Stimulated activated CD4-positive, alpha-beta T cell treated with anti-CD3 and anti-CD28 coated beads, Interleukin-4, amount 100 ng/mL, for 1 hour (primary cell): ENCODE measurements at regions not wholly inside any gene's neighbourhood (a gene's known extent, or its start where the extent isn't known, plus 50 kb on each side); places are given as distances from the start of the nearest gene placed in this dataset.
"Not testable (repeated sequence)": the region's sequence is repeated elsewhere in the genome, so short reads cannot be mapped to it uniquely, and the experiment has no call there.

Experiments
- DNase-seq: peaks from one replicate; pipeline ENCODE4 v3.0.0-alpha.2; 2020

DNA sequence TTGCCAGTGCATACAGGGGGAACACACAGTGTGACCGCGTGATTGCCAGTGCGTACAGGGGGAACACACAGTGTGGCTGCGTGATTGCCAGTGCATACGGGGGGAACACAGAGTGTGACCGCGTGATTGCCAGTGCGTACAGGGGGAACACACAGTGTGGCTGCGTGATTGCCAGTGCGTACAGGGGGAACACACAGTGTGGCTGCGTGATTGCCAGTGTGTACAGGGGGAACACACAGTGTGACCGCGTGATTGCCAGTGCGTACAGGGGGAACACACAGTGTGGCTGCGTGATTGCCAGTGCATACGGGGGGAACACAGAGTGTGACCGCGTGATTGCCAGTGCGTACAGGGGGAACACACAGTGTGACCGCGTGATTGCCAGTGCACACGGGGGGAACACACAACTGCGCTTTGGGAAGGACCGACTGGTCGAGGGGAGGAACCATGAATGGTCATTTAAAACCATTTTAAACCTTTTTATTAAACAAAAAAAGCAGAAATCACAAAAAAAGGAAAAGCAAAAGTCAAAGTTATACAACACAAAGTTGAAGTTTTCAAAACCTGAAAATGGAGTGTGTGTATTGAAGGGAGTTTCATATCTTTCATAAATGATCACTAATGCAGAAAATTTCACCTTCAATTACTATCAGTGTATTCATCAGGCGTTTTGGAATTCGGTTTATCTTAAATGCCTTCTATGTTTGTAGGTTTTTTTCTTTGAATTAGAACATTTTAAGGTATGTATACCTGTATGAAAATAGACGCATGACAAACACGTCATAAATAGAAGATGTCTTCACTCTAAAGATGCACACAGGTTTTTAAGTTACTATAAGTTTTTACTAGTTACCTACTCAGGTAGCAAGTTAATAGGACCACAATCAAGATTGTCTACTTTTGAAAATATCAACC, 141.0 kb downstream of the RTP5 start:
- not testable (repeated sequence) for DNase-seq

DNA sequence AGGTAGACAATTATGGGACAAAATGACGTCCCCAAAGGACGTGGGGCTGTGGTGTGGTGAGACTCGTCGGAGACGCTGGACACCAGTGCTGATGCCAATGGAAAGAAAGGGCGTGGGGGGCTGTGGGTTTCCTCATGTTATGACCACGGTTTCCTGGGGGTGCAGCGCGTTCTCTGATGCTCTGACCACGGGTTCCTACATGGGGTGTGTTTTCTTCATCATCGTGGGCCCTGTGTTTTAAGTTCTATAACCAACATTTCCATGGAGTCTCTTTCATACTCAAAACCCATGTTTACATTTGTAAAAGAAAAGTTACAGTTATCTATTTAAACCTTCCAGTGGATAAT, 141.6 kb downstream of the RTP5 start:
- no peak for DNase-seq

DNA sequence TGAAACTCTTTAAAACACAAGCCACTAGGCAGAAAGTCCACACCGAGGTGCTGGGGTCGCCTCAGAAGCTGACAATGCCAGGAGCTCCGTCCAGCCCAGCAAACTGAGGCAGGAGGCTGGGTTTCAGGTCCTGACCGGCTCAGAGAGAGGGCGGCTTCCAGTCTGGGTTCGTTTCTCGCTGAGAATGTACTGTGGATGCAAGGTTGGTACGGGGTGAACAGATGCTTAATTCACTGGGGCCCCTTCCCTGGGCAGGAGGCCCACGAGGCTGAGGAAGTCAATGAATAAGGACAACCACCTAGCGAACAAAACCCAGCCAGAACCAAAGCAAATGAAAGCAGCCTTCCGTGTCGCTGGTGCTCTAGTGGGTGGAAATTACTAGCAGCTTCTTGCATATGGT, 142.0 kb downstream of the RTP5 start:
- no peak for DNase-seq

DNA sequence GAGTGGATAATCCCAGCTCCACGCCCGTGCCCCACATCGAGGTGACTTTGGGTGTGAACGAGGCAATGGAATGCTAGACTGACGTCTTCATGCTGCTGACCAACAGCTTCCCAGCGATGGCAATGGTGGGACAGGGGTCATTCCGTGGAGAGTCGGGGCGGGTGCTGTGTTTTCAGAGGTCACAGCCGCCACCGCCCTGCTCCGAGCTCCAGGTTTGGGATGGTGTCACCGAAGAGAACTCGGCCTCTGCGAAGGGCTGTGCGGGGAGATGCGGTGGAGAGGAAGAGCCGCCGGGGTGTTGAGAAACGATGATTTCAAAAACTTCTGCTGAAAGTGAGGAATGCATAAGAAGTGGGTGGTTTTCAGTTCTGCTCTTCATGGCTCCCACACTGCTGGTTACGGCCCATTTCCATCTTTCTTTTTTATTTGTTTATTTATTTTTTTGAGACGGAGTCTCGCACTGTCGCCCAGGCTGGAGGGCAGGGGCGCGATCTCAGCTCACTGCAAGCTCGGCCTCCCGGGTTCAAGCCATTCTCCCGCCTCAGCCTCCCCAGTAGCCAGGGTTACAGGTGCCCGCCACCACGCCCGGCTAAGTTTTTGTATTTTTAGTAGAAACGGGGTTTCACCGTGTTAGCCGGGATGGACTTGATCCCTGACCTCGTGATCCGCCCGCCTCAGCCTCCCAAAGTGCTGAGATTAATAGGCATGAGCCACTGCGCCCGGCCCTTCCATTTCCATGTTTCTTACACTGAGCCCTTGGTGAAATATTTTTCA, 142.6 kb downstream of the RTP5 start:
- DNase-seq: no peak

DNA sequence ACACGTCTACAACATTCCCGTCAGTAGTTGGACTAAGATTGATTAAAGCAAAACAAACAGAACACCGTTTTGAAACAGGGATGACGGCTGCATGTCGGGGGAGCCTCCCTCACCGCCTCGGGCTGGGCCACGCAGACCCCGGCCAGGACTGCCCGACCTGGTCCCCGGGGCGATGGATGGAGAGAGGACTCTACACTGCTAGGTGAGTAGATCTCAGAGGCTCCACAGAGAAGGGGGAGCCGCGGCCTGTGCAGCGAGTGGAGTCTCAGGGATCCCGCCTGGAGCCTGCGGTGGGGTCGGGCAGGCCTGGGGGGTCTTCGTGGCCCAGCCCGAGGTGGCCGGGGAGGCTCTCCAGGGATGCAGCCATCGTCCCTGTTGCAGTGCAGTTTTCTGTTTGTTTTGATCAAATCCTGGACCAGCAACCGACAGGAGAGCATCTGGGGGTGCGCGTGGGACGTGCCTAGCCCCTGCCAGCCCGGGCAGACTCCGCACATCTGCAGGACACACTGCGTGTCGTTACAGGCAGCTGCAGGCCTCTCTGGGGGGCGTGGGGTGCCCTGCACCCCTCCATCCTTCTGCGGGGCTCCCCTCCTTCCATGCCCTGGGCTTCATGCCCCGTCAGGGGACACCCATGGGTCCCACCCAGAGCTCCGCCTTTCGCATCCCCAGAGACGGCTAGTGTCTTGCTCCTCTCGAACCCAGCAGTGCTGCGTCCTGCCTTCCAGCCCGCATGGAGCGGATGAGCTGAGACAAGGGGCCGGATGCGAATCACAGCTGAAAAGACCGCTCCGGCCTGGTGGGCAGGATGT, 143.6 kb downstream of the RTP5 start:
- DNase-seq: no peak

DNA sequence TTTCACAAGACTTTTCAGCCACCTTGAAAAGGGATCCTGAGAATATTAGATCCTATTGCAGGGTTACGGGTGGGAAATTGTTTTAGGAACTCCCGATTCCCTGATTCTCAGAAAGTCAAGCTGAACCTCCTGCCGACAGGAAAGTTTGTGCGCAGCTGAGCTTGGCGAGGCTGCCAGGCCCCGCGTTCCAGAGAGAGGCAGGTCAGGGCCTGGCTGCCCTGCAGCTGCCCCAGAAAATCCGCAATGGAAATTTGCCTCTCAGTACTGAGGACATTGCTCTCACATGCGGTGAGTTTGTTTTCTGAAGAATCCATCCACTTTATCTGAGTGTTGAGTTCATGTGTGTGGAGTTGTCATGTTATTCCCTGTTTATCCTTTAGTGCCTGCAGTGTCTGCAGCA, 144.2 kb downstream of the RTP5 start:
- DNase-seq: no peak

DNA sequence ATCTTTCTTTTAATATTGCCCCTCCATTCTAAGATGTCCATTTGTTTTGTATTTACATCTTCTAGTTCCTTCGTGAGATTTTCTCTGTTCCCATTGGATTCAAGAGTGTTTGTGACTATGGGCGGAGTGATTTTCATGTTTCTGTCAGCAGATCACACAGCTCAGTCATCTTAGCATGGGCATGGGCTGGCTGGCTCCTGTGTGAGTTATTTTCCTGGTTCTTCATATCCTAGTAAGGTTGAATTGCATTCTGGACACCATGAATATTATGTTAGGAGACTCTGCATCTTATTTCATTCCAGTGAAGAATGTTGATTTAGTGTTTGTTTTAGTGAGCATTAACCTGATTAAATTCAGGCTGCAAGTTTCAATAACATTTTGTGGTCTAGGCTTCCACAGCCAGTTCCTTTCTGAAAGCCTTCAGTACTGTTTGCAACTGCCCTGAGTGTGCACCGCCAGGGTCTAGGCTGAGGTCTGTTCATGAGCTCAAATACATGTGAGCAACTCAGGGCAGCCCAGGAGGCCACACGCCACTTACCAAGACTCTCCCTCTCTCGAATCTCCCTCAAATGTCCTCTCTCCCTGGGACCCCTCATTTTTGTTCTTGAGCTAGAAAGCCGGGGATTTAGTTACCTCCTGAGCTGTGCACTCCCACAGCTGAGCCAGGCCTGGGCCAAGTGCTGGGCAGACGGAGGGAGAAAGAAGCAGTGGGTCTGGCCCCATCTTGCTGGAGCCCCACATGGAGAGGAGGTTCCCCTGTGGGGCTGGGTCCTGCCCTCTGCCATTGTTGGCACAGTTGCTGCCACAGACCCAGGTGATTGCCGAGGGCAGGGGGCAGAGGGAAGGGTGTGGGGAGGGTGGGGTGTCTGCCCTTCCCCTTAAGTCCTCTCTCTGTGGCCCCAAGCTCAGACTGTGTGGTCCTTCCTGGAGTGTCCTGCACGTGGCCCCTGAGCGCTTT, 145.9 kb downstream of the RTP5 start:
- no peak for DNase-seq

DNA sequence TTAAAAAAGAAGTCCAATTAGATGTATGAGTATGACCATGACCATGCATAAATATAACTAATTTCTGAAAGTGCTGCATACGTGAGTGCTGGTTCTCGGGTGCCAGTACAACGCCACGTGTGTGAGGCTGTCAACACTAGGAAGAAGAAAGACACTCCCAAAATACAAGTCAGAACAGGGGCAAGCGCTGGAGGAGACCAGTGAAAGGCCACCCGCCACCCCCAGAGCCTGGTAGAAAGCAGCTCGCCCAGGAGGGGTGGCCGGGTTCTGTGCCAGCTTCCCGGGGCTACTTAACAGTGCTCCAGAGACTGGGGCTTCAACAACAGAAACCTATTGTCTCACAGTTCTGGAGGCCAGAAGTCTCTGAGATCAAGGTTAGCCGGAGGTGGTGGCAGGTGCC, 147.6 kb downstream of the RTP5 start:
- no peak for DNase-seq

DNA sequence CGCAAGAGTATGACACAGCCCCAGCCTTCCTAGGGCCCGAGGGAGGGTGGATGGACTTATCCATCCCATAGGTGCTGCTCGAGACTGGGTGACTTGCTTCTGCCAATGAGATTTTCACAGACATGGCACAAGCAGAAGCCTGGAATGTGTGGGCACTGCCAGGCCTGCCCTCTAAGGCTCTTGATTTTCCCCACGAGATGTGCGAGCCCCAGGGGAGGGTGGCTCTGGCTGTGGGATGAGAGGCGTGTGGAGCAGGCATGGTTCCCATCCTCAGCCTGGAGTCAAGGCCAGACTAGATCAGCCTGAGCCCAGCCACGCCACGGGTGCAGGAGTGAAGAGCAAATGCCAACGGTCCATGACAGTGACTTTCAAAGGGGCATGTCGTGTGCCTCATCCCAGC, 148.9 kb downstream of the RTP5 start:
- DNase-seq: not testable (repeated sequence)

DNA sequence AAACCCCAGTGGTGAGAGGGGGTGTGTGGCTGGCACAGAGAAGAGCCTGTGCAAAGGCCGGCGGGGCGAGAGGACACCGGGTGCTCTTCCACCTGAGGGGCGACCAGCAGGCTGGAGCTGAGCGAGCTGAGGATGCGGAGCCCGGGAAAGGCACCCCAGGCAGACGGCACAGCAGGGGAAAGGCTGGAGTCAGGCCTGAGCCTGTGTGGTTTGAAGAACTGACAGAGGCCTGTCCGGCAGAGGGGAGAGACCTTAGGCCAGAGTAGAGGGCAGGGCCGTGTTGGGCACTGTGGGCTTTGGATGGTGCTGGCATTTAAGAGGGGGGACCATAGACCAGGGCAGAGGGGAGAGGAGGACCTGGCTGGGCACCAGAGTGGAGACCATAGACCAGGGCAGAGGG, 149.8 kb downstream of the RTP5 start:
- no peak for DNase-seq

DNA sequence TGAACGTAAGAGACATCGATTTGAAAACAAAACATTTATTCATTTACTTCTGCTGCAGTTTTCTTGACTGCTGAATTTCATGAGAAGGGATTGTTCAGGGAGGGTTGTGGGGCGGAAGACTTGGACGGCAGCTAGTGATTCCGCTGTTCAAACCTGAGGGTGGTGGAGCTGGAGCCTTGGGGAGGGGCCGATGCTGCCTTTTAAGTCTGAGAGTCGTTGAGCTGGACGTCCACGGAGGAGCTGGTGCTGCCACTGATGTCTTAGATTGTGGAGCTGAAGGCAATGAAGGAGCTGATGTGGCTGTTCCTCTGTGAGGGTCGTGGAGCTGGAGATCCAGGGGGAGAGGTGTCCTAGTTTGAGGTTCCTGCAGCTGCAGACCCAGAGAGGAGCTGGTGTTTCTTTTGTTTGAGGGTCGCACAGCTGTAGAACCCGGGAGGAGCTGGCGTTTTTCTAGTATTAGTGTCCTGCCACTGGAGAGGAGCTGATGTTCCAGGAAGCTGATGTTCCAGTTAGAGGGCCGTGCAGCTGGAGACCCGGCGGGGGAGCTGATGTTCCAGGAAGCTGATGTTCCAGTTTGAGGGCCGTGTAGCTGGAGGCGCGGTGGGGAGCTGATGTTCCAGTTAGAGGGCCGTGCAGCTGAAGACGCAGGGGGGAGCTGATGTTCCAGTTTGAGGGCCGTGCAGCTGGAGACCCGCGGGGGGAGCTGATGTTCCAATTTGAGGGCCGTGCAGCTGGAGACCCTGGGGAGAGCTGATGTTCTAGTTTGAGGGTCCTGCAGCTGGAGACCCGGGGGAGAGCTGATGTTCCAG, 150.9 kb downstream of the RTP5 start:
- DNase-seq: no peak

DNA sequence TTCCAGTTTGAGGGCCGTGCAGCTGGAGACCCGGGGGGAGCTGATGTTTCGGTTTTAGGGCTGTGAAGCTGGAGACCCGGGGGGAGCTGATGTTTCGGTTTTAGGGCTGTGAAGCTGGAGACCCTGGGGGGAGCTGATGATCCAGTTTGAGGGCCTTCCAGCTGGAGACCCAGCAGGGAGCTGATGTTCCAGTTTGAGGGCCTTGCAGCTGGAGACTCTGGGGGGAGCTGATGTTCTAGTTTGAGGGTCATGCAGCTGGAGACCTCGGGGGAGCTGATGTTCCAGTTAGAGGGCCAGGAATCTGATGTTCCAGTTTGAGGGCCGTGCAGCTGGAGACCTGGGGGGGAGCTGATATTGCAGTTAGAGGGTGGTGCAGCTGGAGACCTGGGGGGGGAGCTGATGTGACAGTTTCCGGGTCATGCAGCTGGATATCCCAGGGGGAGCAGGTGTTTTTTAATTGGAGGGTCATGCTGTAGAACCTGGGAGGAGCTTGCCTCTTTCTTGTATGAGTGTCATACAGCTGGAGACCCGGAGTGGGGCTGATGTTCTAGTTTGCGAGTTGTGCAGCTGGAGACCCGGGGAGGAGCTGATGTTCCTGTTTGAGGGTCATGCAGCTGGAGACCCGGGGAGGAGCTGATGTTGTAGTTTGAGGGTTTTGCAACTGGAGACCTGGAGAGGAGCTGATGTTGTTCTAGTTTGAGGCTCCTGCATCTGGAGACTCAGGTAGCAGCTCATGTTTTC, 153.2 kb downstream of the RTP5 start:
- no peak for DNase-seq

DNA sequence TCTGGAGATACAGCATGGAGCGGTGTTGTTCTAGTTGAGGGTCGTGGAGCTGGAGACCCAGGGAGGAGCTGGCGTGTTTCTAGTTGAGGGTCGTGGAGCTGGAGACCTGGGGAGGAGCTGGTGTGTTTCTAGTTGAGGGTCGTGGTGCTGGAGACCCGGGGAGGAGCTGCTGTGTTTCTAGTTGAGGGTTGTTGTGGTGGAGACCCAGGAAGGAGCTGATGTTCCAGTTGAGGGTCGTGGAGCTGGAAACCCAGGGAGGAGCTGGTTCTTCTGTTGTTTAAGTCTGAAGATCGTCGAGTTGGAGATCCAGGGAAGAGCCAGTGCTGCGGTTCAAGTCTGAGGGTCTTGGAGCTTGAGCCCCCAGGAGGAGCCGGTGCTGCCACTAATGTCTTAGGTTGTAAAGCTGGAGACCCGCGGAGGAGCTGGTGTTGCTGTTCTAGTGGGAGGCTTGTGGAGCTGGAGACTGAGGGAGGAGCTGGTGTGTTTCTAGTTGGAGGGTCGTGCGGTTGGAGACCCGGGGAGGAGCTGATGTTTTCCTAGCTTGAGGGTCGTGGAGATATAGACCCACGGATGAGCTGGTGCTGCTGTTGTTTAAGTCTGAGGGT, 155.3 kb downstream of the RTP5 start:
- no peak for DNase-seq

DNA sequence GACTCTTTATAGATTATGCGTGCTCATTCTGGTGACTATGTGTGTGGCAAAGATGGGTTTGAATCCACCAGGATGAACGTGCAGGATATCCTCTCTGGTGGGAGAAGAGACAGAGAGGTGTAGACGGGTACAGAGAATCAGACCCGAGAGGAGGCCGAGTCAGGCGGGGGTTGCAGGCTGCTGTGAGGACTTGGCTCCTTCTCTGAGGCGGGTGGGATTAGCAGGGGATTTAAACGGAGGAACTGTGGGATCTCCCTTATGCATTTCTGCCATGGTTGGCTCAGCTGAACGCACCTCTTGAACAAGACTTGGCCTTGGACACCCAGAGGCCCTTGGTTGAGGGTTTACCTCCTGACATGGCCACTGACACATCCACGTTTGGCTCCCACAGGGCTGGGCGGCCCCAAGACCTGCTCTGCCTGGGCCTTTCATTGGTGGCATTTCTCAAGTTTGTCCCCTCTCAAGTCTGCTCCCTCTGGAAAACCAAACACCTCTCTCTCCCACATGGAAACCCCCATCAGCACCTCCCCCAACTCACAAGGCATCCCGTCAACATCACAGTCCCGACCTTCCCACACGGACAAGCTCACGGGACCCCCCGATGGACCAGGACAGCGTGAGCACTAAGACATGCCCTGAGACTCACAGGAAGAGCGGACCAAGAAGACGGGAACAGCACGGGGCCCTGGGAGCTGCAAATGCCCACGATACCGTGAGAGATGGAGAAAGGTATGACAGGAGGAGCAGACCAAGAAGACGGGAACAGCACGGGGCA, 158.3 kb downstream of the RTP5 start:
- no peak for DNase-seq

DNA sequence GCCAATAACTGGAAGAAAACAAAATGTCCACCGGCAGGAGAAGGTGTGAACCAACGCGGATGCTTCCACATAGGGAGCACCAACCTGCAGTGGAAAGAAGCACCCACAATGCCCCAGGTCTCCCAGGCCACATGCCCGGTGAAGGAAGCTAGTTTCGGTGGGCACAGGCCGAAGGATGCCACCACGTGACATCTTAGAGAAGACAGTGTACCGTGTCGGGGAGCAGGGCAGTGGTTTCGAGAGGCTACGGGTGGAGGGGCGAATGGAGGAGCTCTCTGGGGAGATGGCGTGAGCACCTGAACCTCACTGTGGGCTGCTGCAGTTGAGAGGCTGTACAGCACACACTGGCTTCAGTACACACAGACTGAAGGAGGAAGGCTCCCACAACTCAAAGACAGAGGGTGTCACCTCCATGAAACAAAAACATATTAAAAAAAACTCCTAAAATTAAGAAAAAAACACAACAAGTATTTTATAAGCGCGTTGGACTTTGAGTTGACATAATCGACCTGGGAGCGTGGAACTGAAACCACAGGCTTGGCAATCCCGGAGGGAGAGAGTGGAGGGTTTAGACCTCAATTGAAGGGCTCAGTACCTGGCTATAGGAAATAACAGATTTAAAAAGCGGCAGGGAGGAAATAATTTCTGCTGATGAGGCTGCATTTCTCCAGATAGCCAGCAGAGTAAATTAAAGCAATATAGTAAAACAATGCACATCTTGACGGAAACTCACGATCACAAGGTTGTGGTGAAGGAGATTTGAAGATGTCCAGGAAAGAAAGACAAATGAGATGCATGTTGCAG, 160.1 kb downstream of the RTP5 start:
- no peak for DNase-seq

DNA sequence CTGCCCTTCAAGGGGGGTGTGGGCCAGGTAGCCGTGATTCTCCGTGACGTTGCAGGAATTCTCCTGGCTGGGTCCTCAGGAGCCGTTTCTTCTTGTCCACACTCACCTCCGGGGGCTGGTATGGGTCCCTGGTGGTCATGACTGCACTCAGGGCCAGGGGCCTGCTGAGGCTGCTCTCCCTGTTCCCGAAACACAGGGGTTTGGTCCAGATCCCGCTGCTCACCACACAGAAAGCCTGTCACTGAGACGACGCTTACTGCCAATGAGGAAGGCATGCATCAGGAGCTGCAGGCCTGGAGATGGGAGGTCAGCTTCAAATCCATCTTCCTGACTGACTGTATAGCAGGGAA, 160.7 kb downstream of the RTP5 start:
- no peak for DNase-seq

DNA sequence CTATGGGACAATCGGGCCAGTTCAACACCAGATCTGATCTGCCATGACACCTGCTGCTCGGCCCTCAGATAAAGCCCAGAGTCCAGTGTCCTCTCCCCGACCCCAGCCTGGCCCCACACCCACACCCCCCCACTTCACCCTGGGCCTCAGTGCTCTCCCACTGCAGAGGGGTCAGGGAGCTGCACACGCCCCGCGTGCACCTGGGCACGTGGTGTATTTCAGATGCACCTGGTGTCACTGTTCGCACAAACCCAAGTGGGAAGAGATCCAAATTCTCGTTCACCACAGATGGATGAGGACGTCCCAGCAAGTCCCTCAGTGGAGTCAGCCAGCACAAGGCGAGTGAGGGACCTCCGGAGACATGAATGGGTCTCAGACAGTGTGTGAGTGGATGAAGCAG, 161.3 kb downstream of the RTP5 start:
- no peak for DNase-seq

DNA sequence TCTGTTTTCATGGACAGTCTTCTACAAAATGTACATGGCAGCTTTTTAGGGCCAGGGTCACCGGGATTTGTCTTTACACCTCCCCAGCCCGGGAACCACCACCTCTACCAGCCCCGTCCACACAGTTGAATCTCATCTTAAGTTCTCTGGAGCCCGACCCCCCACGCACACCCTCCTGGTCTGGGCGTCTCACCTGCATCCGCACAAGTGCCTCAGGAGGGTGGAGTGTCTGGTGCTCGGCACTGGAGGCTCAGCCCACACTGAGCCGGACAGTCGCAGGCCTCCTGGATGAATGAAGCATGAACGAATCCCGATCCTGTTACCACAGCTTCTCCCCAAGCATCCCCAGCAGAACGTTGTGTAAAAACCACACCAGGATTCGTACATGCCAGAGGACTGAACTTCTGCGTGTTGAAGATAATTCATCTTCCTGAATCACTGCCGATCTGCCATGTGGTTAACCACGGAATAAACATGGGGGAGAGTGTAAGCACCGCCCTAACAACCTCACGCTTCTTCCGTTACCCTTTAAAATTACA, 162.0 kb downstream of the RTP5 start:
- peak; percentile 22 for DNase-seq
